Trophoblast cell (in vitro differentiated cells and primary cell): ENCODE measurements at regions not wholly inside any gene's neighbourhood (a gene's known extent, or its start where the extent isn't known, plus 50 kb on each side); places are given as distances from the start of the nearest gene placed in this dataset.

Experiments used
- DNase-seq, 2 donors: peaks; one replicate each; pipeline ENCODE4 v3.0.0-alpha.2; 2016
- H2AFZ ChIP-seq: 2 replicates; pipeline ENCODE4 v1.6.1; 2013; ENCODE audit warnings: low read length, moderate library complexity, mild to moderate bottlenecking; ENCODE audit not compliant: insufficient read depth, poor library complexity
- H2AK5ac ChIP-seq: 2 replicates; pipeline ENCODE4 v1.6.1; 2013; ENCODE audit warnings: mild to moderate bottlenecking, low read length
- H2BK120ac ChIP-seq: 2 replicates; pipeline ENCODE4 v1.6.1; 2013; ENCODE audit warnings: low read length, mild to moderate bottlenecking, moderate library complexity; ENCODE audit not compliant: insufficient read depth, poor library complexity
- H2BK12ac ChIP-seq: 2 replicates; pipeline ENCODE4 v1.6.1; 2013; ENCODE audit warnings: mild to moderate bottlenecking, low read length, moderate library complexity
- H2BK5ac ChIP-seq: 2 replicates; pipeline ENCODE4 v1.6.1; 2013; ENCODE audit warnings: low read length, low read depth, moderate library complexity, mild to moderate bottlenecking; ENCODE audit not compliant: poor library complexity
- H3K14ac ChIP-seq: 2 replicates; pipeline ENCODE4 v1.6.1; 2013; ENCODE audit warnings: mild to moderate bottlenecking, low read length
- H3K18ac ChIP-seq: 2 replicates; pipeline ENCODE4 v1.6.1; 2013; ENCODE audit warnings: mild to moderate bottlenecking, low read length
- H3K23ac ChIP-seq: 2 replicates; pipeline ENCODE4 v1.6.1; 2013; ENCODE audit warnings: low read length
- H3K27ac ChIP-seq: 2 replicates; pipeline ENCODE4 v1.5.1; 2013; ENCODE audit warnings: low read depth, mild to moderate bottlenecking, inconsistent platforms, low read length, moderate library complexity
- H3K27me3 ChIP-seq: 2 replicates; pipeline ENCODE4 v1.6.1; 2013; ENCODE audit warnings: inconsistent platforms, mild to moderate bottlenecking, low read length, moderate library complexity; ENCODE audit not compliant: insufficient read depth
- H3K36me3 ChIP-seq, 2 experiments: 1 replicate in 1 of 2; 2 replicates in 1 of 2; pipeline ENCODE4 v1.6.1; 2013; ENCODE audit warnings: low read length in 2 of 2, mild to moderate bottlenecking in 2 of 2, moderate library complexity in 1 of 2; ENCODE audit not compliant: insufficient read depth in 2 of 2, control insufficient read depth in 1 of 2
- H3K4ac ChIP-seq: 2 replicates; pipeline ENCODE4 v1.6.1; 2013; ENCODE audit warnings: low read depth, mild to moderate bottlenecking, low read length, moderate library complexity
- H3K4me1 ChIP-seq, 2 experiments: 1 replicate in 1 of 2; 2 replicates in 1 of 2; pipeline ENCODE4 v1.6.1; 2013; ENCODE audit warnings: low read length in 2 of 2, mild to moderate bottlenecking in 2 of 2, moderate library complexity in 1 of 2; ENCODE audit not compliant: insufficient read depth in 2 of 2, control insufficient read depth in 1 of 2
- H3K4me2 ChIP-seq: 2 replicates; pipeline ENCODE4 v1.6.1; 2013; ENCODE audit warnings: inconsistent platforms, mild to moderate bottlenecking, low read length, moderate library complexity
- H3K4me3 ChIP-seq: 2 replicates; pipeline ENCODE4 v1.5.1; 2013; ENCODE audit warnings: mild to moderate bottlenecking, low read depth, low read length, inconsistent platforms
- H3K79me1 ChIP-seq: one replicate; pipeline ENCODE4 v1.6.1; 2013; ENCODE audit warnings: low read length
- H3K79me2 ChIP-seq: 2 replicates; pipeline ENCODE4 v1.6.1; 2013; ENCODE audit warnings: low read length, mild to moderate bottlenecking; ENCODE audit not compliant: control insufficient read depth, insufficient read depth, poor library complexity
- H3K9ac ChIP-seq: 2 replicates; pipeline ENCODE4 v1.6.1; 2013; ENCODE audit warnings: mild to moderate bottlenecking, low read length
- H3K9me3 ChIP-seq: 2 replicates; pipeline ENCODE4 v1.6.1; 2013; ENCODE audit warnings: low read depth, mild to moderate bottlenecking, control low read depth, inconsistent platforms, low read length; ENCODE audit not compliant: insufficient read depth
- H4K12ac ChIP-seq: 2 replicates; pipeline ENCODE4 v1.6.1; 2013; ENCODE audit warnings: low read depth, mild to moderate bottlenecking, low read length, moderate library complexity
- H4K8ac ChIP-seq: 2 replicates; pipeline ENCODE4 v1.6.1; 2013; ENCODE audit warnings: low read depth, mild to moderate bottlenecking, low read length, moderate library complexity
- H4K91ac ChIP-seq: one replicate; pipeline ENCODE4 v1.6.1; 2013; ENCODE audit warnings: low read depth, mild to moderate bottlenecking, low read length, moderate library complexity
- WGBS: extraction: QIAGEN DNeasy Blood & Tissue Kit; methylation state at CpG from one replicate; pipeline ENCODE4 v1.1.7; 2013; ENCODE audit warnings: missing lambda C conversion rate; ENCODE audit not compliant: insufficient read length, insufficient coverage; ENCODE audit errors: extremely low coverage; 5-methylcytosine and 5-hydroxymethylcytosine counted together

- no peak overlapping the region for H3K18ac ChIP-seq
- no peak overlapping the region for H3K9ac ChIP-seq
- H4K12ac ChIP-seq = no peak overlapping the region
- no peak overlapping the region for H3K4me3 ChIP-seq
- H3K9me3 ChIP-seq = no peaks in the 10 kb centered on the region
- no peak overlapping the region for H3K4ac ChIP-seq
- H3K4me1 ChIP-seq = no peaks in the 10 kb centered on the region
- no peak overlapping the region for H3K4me2 ChIP-seq
- H3K79me1 ChIP-seq = no peaks in the 10 kb centered on the region
- no peaks in the 10 kb centered on the region for H3K27me3 ChIP-seq
- WGBS = no CpG with 5 or more reads among the region's 10 CpGs
- H2BK5ac ChIP-seq = no peak overlapping the region
- H4K8ac ChIP-seq = no peak overlapping the region
- no peak overlapping the region for H4K91ac ChIP-seq
- H2BK120ac ChIP-seq = no peak overlapping the region
- H3K79me2 ChIP-seq = no peaks in the 10 kb centered on the region
- no peaks in the 10 kb centered on the region for H3K36me3 ChIP-seq
- no peak overlapping the region for H2AFZ ChIP-seq
- H3K14ac ChIP-seq = no peak overlapping the region
- no peak overlapping the region for H2AK5ac ChIP-seq
- no peak overlapping the region for H3K27ac ChIP-seq
- no peak overlapping the region for H3K23ac ChIP-seq
- H2BK12ac ChIP-seq = no peak overlapping the region
- no peak for DNase-seq
Measured at GRCh38 chr13:73522937-73523336, 464.1 kb downstream of the KLF5 start.

DNA sequence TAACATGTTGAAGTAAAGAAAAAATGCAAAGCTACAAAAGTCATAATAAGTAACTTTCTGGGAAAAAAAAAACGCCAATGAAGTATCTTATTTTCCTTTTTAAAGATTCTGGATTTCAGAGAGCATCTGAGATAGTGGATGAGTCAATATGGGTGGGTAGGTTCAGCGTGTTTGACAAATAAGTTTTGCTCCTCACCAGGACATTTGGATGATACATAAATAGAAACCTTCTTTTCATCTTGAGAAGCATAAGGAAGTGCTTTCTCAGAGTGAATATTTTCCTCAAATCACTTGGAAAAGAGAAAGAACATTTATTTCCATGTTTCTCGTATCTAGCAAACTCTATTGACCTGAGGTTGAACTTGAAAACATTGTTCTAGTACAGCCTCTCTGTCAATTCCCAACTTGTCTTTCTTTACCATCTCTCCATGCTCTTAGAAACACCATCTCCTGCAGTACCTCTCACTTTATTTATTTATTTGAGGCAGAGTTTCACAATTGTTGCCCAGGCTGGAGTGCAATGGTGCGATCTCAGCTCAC, 463.2 kb downstream of the KLF5 start:
- Histone ChIP-seq H3K14ac (no peak overlapping the region), H3K4me3 (no peak overlapping the region)

DNA sequence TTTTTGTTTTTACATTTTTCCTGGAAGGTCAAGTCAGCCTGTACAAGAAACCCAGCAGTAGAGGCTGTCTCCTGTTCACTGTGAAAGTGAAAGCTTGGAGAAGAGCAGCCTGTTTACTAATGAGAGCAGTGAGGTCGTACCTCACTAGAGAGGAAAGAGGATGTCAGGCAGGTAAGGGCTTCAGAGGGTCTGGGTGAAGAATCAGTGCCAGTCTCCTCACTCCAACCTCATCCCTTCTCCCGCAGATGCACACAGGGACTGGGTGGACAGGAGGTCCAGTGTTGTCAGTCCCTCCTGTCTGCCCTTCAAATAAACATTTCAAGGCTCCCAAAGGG, 462.5 kb downstream of the KLF5 start:
- Histone ChIP-seq H3K79me1 (no peaks in the 10 kb centered on the region), H2AFZ (no peak overlapping the region), H4K12ac (no peak overlapping the region), H3K23ac (no peak overlapping the region), H3K79me2 (no peaks in the 10 kb centered on the region), H2BK12ac (no peak overlapping the region), H2BK120ac (no peak overlapping the region), H3K27ac (no peak overlapping the region), H4K8ac (no peak overlapping the region), H2AK5ac (no peak overlapping the region), H3K4me1 (no peaks in the 10 kb centered on the region), H3K4me2 (no peak overlapping the region), H3K9me3 (no peaks in the 10 kb centered on the region), H3K9ac (no peak overlapping the region), H3K4ac (no peak overlapping the region), H3K27me3 (no peaks in the 10 kb centered on the region), H4K91ac (no peak overlapping the region), H3K14ac (no peak overlapping the region), H3K4me3 (no peak overlapping the region), H3K18ac (no peak overlapping the region), H2BK5ac (no peak overlapping the region), H3K36me3 (no peaks in the 10 kb centered on the region)
- no CpG with 5 or more reads among the region's 2 CpGs for WGBS
- no peak for DNase-seq

More for the DNA sequence above, 463.2 kb downstream of the KLF5 start:
- no peak overlapping the region for H2BK12ac ChIP-seq
- H3K27me3 ChIP-seq = no peaks in the 10 kb centered on the region
- H2BK5ac ChIP-seq = no peak overlapping the region
- WGBS = no CpG with 5 or more reads among the region's 4 CpGs
- H4K91ac ChIP-seq = no peak overlapping the region
- no peak overlapping the region for H2AFZ ChIP-seq
- H3K4me1 ChIP-seq = no peaks in the 10 kb centered on the region
- no peak overlapping the region for H3K23ac ChIP-seq
- no peak overlapping the region for H3K27ac ChIP-seq
- H4K8ac ChIP-seq = no peak overlapping the region
- DNase-seq = no peak
- no peaks in the 10 kb centered on the region for H3K9me3 ChIP-seq
- no peaks in the 10 kb centered on the region for H3K79me2 ChIP-seq
- no peak overlapping the region for H3K4me2 ChIP-seq
- no peaks in the 10 kb centered on the region for H3K79me1 ChIP-seq
- H3K18ac ChIP-seq = no peak overlapping the region
- no peak overlapping the region for H2AK5ac ChIP-seq
- no peak overlapping the region for H3K9ac ChIP-seq
- H3K36me3 ChIP-seq = no peaks in the 10 kb centered on the region
- H4K12ac ChIP-seq = no peak overlapping the region
- no peak overlapping the region for H2BK120ac ChIP-seq
- no peak overlapping the region for H3K4ac ChIP-seq

GRCh38 chr13:73520566-73521289, 461.9 kb downstream of the KLF5 start:
- H3K4ac ChIP-seq = no peak overlapping the region
- no peak overlapping the region for H3K4me2 ChIP-seq
- no peak overlapping the region for H3K18ac ChIP-seq
- H4K8ac ChIP-seq = no peak overlapping the region
- H3K79me1 ChIP-seq = no peaks in the 10 kb centered on the region
- H4K12ac ChIP-seq = no peak overlapping the region
- H3K14ac ChIP-seq = no peak overlapping the region
- H2AFZ ChIP-seq = no peak overlapping the region
- no peak overlapping the region for H2BK5ac ChIP-seq
- H3K79me2 ChIP-seq = no peaks in the 10 kb centered on the region
- H3K4me1 ChIP-seq = no peaks in the 10 kb centered on the region
- no peak overlapping the region for H2BK12ac ChIP-seq
- H3K23ac ChIP-seq = no peak overlapping the region
- no peaks in the 10 kb centered on the region for H3K27me3 ChIP-seq
- WGBS = 100% methylated on average over 1 of the region's 8 CpGs
- no peak overlapping the region for H2AK5ac ChIP-seq
- H4K91ac ChIP-seq = no peak overlapping the region
- H2BK120ac ChIP-seq = no peak overlapping the region
- H3K9ac ChIP-seq = no peak overlapping the region
- DNase-seq = no peak
- H3K9me3 ChIP-seq = no peaks in the 10 kb centered on the region
- H3K27ac ChIP-seq = no peak overlapping the region
- no peaks in the 10 kb centered on the region for H3K36me3 ChIP-seq
- H3K4me3 ChIP-seq = no peak overlapping the region
